ENCODE measurements at regions not wholly inside any gene's neighbourhood (a gene's known extent, or its start where the extent isn't known, plus 50 kb on each side); places are given as distances from the start of the nearest gene placed in this dataset.

DNA sequence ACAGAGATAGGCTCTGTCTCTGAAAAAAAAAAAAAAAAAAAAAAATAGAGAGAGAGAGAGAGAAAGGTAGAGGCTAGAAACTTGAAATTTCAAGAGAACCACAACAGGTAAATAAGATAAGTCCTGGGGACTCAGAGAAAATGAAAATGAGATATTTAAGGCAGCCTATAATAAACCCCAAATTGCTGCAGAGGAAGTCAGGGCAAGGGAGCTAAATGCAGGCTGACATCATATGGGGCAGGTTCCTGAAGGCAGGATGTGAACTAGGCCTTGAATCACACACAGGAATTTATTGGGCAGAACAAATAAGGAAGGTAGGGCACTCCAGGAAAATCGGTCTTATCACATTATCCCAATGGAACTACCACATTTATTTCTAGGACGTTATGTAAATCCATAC is 54.9 kb upstream of the NUDT4 start:
- TF ChIP-seq, protein P1, sequence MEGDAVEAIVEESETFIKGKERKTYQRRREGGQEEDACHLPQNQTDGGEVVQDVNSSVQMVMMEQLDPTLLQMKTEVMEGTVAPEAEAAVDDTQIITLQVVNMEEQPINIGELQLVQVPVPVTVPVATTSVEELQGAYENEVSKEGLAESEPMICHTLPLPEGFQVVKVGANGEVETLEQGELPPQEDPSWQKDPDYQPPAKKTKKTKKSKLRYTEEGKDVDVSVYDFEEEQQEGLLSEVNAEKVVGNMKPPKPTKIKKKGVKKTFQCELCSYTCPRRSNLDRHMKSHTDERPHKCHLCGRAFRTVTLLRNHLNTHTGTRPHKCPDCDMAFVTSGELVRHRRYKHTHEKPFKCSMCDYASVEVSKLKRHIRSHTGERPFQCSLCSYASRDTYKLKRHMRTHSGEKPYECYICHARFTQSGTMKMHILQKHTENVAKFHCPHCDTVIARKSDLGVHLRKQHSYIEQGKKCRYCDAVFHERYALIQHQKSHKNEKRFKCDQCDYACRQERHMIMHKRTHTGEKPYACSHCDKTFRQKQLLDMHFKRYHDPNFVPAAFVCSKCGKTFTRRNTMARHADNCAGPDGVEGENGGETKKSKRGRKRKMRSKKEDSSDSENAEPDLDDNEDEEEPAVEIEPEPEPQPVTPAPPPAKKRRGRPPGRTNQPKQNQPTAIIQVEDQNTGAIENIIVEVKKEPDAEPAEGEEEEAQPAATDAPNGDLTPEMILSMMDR (IDR thresholded peaks at IDR 0.05), result no peak
- no peaks in the 10 kb centered on the region for H3K27me3 Mint-ChIP-seq (ENCODE audit: unreplicated experiment)
- no peaks in the 10 kb centered on the region for H3K36me3 Mint-ChIP-seq (ENCODE audit: unreplicated experiment)
- DNase-seq (ENCODE audit: extremely low spot score, unreplicated experiment), result no peak
- peaks cover 12% of the 10 kb centered on the region for H3K4me1 Mint-ChIP-seq (ENCODE audit: unreplicated experiment)
- H3K9me3 Mint-ChIP-seq (ENCODE audit: unreplicated experiment), result no peaks in the 10 kb centered on the region
- no peak overlapping the region for H3K27ac Mint-ChIP-seq (ENCODE audit: unreplicated experiment)
- H3K4me3 Mint-ChIP-seq (ENCODE audit: unreplicated experiment), result no peak overlapping the region

DNA sequence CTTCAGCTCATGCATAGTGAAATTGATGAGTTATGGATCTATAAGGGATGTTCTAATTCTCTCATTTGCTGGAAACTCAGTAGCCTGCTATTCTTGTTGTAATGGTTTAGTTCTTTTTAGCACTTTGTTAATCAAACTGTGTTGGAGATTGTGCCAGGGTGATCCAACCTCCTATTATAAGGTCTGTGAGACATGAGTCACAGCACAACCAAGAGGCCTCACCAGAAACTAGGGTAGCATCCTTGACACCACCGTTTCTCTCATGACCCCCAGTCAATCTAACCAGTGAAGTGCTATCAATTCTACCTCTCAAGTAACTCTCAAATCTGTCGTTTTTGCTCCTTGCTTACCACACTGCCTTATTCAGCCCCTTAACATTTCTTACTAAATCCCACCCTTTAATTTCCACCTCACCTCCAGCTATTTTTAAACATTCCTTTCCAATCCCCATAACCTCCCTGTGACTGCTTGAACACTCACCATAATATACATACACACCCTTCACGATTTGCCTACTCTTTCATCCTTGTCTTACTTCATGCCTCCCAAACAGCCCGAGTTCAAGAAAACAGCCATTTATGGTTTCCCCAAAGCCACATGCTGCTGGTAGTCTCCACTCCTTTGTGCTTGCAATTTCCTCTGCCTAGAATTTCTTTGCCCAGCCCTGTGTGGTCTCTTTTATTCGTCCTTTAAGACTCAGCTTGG is 53.9 kb upstream of the NUDT4 start:
- no peaks in the 10 kb centered on the region for H3K9me3 Mint-ChIP-seq (ENCODE audit: unreplicated experiment)
- peaks cover 12% of the 10 kb centered on the region for H3K4me1 Mint-ChIP-seq (ENCODE audit: unreplicated experiment)
- no peak overlapping the region for H3K27ac Mint-ChIP-seq (ENCODE audit: unreplicated experiment)
- no peak for DNase-seq (ENCODE audit: extremely low spot score, unreplicated experiment)
- no peaks in the 10 kb centered on the region for H3K36me3 Mint-ChIP-seq (ENCODE audit: unreplicated experiment)
- H3K4me3 Mint-ChIP-seq (ENCODE audit: unreplicated experiment), result no peak overlapping the region
- TF ChIP-seq, protein P1 (IDR thresholded peaks at IDR 0.05), result no peak
- H3K27me3 Mint-ChIP-seq (ENCODE audit: unreplicated experiment), result no peaks in the 10 kb centered on the region

- H3K27ac Mint-ChIP-seq (ENCODE audit: unreplicated experiment), result no peak overlapping the region
- no peaks in the 10 kb centered on the region for H3K27me3 Mint-ChIP-seq (ENCODE audit: unreplicated experiment)
- H3K4me1 Mint-ChIP-seq (ENCODE audit: unreplicated experiment), result no peaks in the 10 kb centered on the region
- H3K36me3 Mint-ChIP-seq (ENCODE audit: unreplicated experiment), result no peaks in the 10 kb centered on the region
- H3K9me3 Mint-ChIP-seq (ENCODE audit: unreplicated experiment), result no peaks in the 10 kb centered on the region
- no peak overlapping the region for H3K4me3 Mint-ChIP-seq (ENCODE audit: unreplicated experiment)
- TF ChIP-seq, protein P1 (IDR thresholded peaks at IDR 0.05), result no peak
- DNase-seq (ENCODE audit: extremely low spot score, unreplicated experiment), result no peak
Observed at GRCh38 chr12:93325855-93326254, 51.9 kb upstream of the NUDT4 start.
